Chondrocyte (in vitro differentiated cells): ENCODE measurements at regions not wholly inside any gene's neighbourhood (a gene's known extent, or its start where the extent isn't known, plus 50 kb on each side); places are given as distances from the start of the nearest gene placed in this dataset.

Source experiments
- DNase-seq: peaks from one replicate; pipeline ENCODE4 v3.0.0; 2021; ENCODE audit warnings: mixed read lengths, low spot score
- H3K27ac Mint-ChIP-seq: one replicate; pipeline ENCODE4 v1.8.0; 2021; ENCODE audit warnings: mild to moderate bottlenecking, moderate library complexity, mixed read lengths; ENCODE audit not compliant: unreplicated experiment
- H3K27me3 Mint-ChIP-seq: 2 replicates; pipeline ENCODE4 v1.8.0; 2021; ENCODE audit warnings: low read depth, mixed read lengths
- H3K36me3 Mint-ChIP-seq: 2 replicates; pipeline ENCODE4 v1.8.0; 2021; ENCODE audit warnings: low read depth, mixed read lengths
- H3K4me1 Mint-ChIP-seq: 2 replicates; pipeline ENCODE4 v1.8.0; 2021; ENCODE audit warnings: low read depth, mild to moderate bottlenecking, mixed read lengths
- H3K4me3 Mint-ChIP-seq: one replicate; pipeline ENCODE4 v1.8.0; 2021; ENCODE audit warnings: mild to moderate bottlenecking, moderate library complexity, mixed read lengths; ENCODE audit not compliant: unreplicated experiment
- H3K9me3 Mint-ChIP-seq: 2 replicates; pipeline ENCODE4 v1.8.0; 2021; ENCODE audit warnings: low read depth, mixed read lengths
- TF ChIP-seq, protein P1 (sequence below): fragments of 200-600 bp; sonication (generic); IDR thresholded peaks from 2 replicates; pipeline ENCODE4 v1.5.0; 2021; ENCODE audit warnings: antibody characterized with exemption, mild to moderate bottlenecking, moderate library complexity

DNA sequence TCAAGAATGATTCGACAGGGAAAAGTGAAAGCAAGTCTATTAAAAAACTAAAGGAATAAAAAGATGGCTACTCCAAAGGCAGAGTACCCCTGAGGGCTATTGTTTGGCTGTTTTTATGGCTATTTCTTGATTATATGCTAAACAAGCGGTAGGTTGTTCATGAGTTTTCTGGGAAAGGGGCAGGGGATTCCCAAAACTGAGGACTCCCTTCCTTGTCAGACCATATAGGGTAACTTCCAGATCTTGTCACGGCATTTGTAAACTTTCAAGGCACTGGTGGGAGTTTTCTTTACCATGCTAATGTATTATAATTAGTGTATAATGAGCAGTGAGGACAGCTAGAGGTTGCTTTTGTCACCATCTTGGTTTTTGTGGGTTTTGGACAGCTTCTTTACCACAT is 474.9 kb upstream of the MC4R start:
- no peaks in the 10 kb centered on the region for H3K4me1 Mint-ChIP-seq
- TF ChIP-seq, protein P1, sequence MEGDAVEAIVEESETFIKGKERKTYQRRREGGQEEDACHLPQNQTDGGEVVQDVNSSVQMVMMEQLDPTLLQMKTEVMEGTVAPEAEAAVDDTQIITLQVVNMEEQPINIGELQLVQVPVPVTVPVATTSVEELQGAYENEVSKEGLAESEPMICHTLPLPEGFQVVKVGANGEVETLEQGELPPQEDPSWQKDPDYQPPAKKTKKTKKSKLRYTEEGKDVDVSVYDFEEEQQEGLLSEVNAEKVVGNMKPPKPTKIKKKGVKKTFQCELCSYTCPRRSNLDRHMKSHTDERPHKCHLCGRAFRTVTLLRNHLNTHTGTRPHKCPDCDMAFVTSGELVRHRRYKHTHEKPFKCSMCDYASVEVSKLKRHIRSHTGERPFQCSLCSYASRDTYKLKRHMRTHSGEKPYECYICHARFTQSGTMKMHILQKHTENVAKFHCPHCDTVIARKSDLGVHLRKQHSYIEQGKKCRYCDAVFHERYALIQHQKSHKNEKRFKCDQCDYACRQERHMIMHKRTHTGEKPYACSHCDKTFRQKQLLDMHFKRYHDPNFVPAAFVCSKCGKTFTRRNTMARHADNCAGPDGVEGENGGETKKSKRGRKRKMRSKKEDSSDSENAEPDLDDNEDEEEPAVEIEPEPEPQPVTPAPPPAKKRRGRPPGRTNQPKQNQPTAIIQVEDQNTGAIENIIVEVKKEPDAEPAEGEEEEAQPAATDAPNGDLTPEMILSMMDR: no peak

DNA sequence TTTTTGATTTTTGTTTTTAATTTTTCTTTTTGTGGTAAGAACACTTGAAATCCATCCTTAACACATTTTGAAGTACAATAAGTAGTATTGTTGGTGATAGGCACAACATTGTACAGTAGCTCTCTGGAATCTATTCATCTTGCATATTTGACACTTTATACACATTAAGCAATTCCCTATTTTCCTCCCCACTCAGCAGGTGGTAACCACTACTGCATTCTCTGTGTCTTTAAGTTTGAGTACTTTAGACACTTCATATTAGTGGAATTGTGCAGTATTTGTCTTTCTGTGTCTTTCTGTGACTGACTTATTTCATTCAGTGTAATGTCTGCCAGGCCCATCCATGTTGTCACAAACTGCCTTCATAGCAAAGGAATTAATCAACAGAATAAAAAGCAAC is 471.7 kb upstream of the CDH20 start:
- Mint-ChIP-seq H3K4me3 (no peak overlapping the region), H3K36me3 (no peaks in the 10 kb centered on the region), H3K27ac (no peak overlapping the region), H3K27me3 (peaks cover 28% of the 10 kb centered on the region), H3K9me3 (no peaks in the 10 kb centered on the region), H3K4me1 (peaks cover 6% of the 10 kb centered on the region)
- TF ChIP-seq, protein P1: no peak
- DNase-seq: no peak

More for the DNA sequence above, 474.9 kb upstream of the MC4R start:
- peaks cover 13% of the 10 kb centered on the region for H3K27me3 Mint-ChIP-seq
- no peak overlapping the region for H3K27ac Mint-ChIP-seq
- no peaks in the 10 kb centered on the region for H3K36me3 Mint-ChIP-seq
- H3K9me3 Mint-ChIP-seq: peaks cover 13% of the 10 kb centered on the region
- no peak overlapping the region for H3K4me3 Mint-ChIP-seq
- no peak for DNase-seq

DNA sequence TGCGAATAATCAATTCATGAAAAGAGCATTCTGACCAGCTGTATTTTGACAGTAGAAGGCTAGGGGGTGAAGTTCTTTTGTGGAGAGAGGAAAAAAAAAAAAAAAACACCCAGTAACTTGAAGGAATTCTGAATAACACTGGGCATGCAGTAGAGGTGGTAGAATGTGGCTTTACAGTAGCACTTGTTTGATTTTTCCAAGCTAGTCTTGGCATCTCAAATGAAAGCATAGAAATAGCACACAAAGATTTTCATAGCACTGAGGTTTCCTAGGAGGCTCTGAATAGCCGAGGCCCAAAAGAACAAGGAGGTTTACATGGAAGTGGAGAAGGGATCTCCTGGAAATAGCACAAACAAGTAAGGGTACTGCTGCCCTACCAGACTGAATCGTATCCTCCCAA is 470.2 kb upstream of the CDH20 start:
- no peak overlapping the region for H3K27ac Mint-ChIP-seq
- TF ChIP-seq, protein P1: no peak
- H3K4me1 Mint-ChIP-seq: peaks cover 6% of the 10 kb centered on the region
- H3K9me3 Mint-ChIP-seq: no peaks in the 10 kb centered on the region
- H3K36me3 Mint-ChIP-seq: no peaks in the 10 kb centered on the region
- no peak overlapping the region for H3K4me3 Mint-ChIP-seq
- DNase-seq: no peak
- peaks cover 28% of the 10 kb centered on the region for H3K27me3 Mint-ChIP-seq

DNA sequence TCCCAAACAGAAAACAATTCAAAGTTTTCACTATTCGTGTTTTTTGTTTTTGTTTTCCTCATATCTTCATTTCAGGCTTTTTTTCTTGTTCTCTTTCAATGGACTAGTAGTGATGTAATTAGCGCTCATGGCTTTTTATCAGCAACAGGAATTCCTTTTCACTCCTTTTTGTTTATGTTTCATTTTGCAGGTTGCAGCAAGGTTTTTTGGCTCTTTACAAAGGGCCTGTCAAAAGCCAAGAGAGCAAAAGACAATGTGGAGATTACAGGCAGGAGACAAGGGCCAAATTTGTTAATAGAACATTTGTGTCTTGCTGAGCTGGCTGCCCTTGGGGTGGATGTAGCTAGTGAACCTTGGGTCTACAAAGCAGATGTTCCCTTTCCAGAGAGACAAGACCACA is 467.4 kb upstream of the CDH20 start:
- Mint-ChIP-seq H3K9me3 (no peaks in the 10 kb centered on the region), H3K27me3 (peaks cover 22% of the 10 kb centered on the region), H3K4me3 (no peak overlapping the region), H3K36me3 (no peaks in the 10 kb centered on the region), H3K4me1 (peaks cover 6% of the 10 kb centered on the region), H3K27ac (no peak overlapping the region)
- TF ChIP-seq, protein P1: no peak
- DNase-seq: no peak

DNA sequence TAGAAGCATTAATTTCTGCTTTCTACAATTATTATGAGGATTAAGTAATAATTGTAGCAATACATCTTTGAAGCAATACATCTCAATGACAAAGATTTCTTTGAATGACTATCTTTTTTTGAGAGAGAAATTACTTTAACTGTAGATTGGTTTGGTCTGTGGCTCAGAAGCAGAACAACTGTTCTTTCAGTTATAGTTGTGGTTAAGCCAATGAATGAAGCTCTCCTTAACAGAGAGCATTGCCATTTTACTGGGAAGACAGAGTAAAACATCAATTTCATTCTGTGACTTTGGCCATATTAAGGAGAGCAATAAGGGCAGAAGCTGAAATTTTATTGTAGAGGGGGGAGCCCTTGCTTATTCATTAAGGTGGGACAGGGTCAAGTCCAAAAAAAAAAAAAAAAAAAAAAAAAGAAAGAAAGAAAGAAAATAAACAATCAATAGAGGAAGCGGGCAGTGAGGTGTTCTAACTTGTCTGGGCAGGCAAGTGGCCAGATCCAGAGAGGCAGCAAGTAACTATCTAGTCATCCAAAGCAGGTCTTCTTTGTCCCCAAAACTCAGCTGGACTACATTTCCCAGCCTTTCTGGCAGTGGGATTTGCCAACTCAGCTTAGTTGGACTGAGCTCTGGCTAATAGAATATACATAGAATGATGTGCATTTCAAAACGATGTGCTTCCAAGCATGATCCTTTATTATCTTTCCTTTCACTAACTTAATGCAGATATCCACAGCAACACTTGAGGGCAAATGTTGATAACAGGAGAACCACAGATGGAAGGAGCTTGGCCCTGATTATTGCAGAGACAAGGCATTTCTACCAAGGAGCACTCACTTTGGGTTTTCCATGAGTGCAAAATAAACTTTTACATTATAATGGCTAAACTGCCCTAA is 462.7 kb upstream of the CDH20 start:
- DNase-seq: no peak
- Mint-ChIP-seq H3K9me3 (peaks cover 3% of the 10 kb centered on the region), H3K27me3 (peaks cover 33% of the 10 kb centered on the region), H3K4me1 (no peaks in the 10 kb centered on the region), H3K36me3 (no peaks in the 10 kb centered on the region), H3K4me3 (no peak overlapping the region), H3K27ac (no peak overlapping the region)
- TF ChIP-seq, protein P1: no peak
